Neural progenitor cell (in vitro differentiated cells): ENCODE measurements at regions not wholly inside any gene's neighbourhood (a gene's known extent, or its start where the extent isn't known, plus 50 kb on each side); places are given as distances from the start of the nearest gene placed in this dataset.

Experiments used
- DNase-seq: peaks from one replicate; pipeline ENCODE4 v3.0.0-alpha.2; 2016; ENCODE audit warnings: low spot score
- H2AFZ ChIP-seq: fragments of 200-600 bp; sonication (generic); replicated peaks from 2 replicates; pipeline ENCODE4 v1.6.1; 2016; ENCODE audit warnings: antibody characterized with exemption
- H3F3A ChIP-seq: fragments of 200-600 bp; sonication (generic); 2 replicates; pipeline ENCODE4 v1.6.1; 2016; ENCODE audit warnings: antibody characterized with exemption, low read depth
- H3K27ac ChIP-seq: fragments of 200-600 bp; sonication (generic); 2 replicates; pipeline ENCODE4 v1.5.1; 2016; ENCODE audit warnings: mild to moderate bottlenecking
- H3K27me3 ChIP-seq: fragments of 200-600 bp; sonication (generic); 2 replicates; pipeline ENCODE4 v1.6.1; 2016; ENCODE audit warnings: mild to moderate bottlenecking, moderate library complexity
- H3K36me3 ChIP-seq: fragments of 200-600 bp; sonication (generic); 2 replicates; pipeline ENCODE4 v1.5.1; 2016
- H3K4me1 ChIP-seq: fragments of 200-600 bp; sonication (generic); 2 replicates; pipeline ENCODE4 v1.6.1; 2016; ENCODE audit warnings: mixed run types
- H3K4me2 ChIP-seq: fragments of 200-600 bp; sonication (generic); 2 replicates; pipeline ENCODE4 v1.6.1; 2016
- H3K4me3 ChIP-seq: fragments of 200-600 bp; sonication (generic); 2 replicates; pipeline ENCODE4 v1.5.1; 2016
- H3K79me2 ChIP-seq: fragments of 200-600 bp; sonication (generic); 2 replicates; pipeline ENCODE4 v1.6.1; 2016; ENCODE audit warnings: low read depth
- H3K9ac ChIP-seq: fragments of 200-600 bp; sonication (generic); 2 replicates; pipeline ENCODE4 v1.6.1; 2016
- H3K9me3 ChIP-seq: fragments of 200-600 bp; sonication (generic); 2 replicates; pipeline ENCODE4 v1.5.1; 2016; ENCODE audit warnings: low read depth
- H4K20me1 ChIP-seq: fragments of 200-600 bp; sonication (generic); 2 replicates; pipeline ENCODE4 v1.6.1; 2016; ENCODE audit warnings: low read depth
- H3K27ac Mint-ChIP-seq: 3 replicates; pipeline ENCODE4 v1.8.0; 2021; ENCODE audit warnings: mixed read lengths
- H3K27me3 Mint-ChIP-seq: 2 replicates; pipeline ENCODE4 v1.8.0; 2022; ENCODE audit warnings: low read depth, mild to moderate bottlenecking, inconsistent platforms, moderate library complexity, mixed read lengths; ENCODE audit not compliant: insufficient read depth
- H3K36me3 Mint-ChIP-seq: 3 replicates; pipeline ENCODE4 v1.8.0; 2021; ENCODE audit warnings: mixed read lengths
- H3K4me1 Mint-ChIP-seq: 3 replicates; pipeline ENCODE4 v1.8.0; 2021; ENCODE audit warnings: mixed read lengths
- H3K4me3 Mint-ChIP-seq: 3 replicates; pipeline ENCODE4 v1.8.0; 2021; ENCODE audit warnings: mild to moderate bottlenecking, moderate library complexity, mixed read lengths
- H3K9me3 Mint-ChIP-seq: 3 replicates; pipeline ENCODE4 v1.8.0; 2020; ENCODE audit warnings: mixed read lengths
- EZH2 ChIP-seq: fragments of 200-600 bp; sonication (generic); IDR thresholded peaks from 2 replicates; pipeline ENCODE4 v1.6.1; 2017; ENCODE audit warnings: antibody characterized with exemption, mild to moderate bottlenecking, moderate library complexity
- EZH2phosphoT487 ChIP-seq: fragments of 200-600 bp; sonication (generic); IDR thresholded peaks from 2 replicates; pipeline ENCODE4 v1.6.1; 2017; ENCODE audit warnings: antibody characterized with exemption
- TF ChIP-seq, protein P1 (sequence below): fragments of 200-600 bp; sonication (generic); IDR thresholded peaks from 2 replicates; pipeline ENCODE4 v1.5.1; 2017; ENCODE audit warnings: antibody characterized with exemption, mild to moderate bottlenecking

DNA sequence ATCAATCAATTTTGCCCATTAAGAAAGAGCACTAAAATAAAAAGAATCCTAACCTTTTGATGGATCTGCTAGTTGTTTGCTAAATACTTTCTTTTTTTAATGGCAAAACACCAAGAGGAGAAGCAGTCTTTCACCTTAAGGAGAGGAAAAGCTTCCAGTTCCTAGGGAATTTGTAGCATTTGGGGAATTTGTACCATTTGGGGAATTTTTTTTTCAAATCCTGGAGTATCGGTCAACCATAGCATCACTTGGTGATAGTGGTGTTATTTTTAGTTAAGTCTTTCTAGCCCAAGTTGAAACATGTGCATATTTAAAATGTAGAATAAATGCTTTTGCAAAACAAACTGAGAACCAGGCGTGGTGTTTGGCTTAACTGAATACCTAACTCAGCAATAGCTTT lies 117.5 kb upstream of the SEMA6D start:
- no peaks in the 10 kb centered on the region for H3K27me3 ChIP-seq
- no peak overlapping the region for H3K4me3 ChIP-seq
- H3K4me2 ChIP-seq, result no peak overlapping the region
- Mint-ChIP-seq H3K27me3 (peaks cover under 1% of the 10 kb centered on the region), H3K36me3 (no peaks in the 10 kb centered on the region), H3K4me1 (peaks cover 12% of the 10 kb centered on the region), H3K9me3 (peaks cover 11% of the 10 kb centered on the region), H3K4me3 (no peak overlapping the region), H3K27ac (no peak overlapping the region)
- no peaks in the 10 kb centered on the region for H3K9me3 ChIP-seq
- no peak for TF ChIP-seq EZH2
- TF ChIP-seq, protein P1, sequence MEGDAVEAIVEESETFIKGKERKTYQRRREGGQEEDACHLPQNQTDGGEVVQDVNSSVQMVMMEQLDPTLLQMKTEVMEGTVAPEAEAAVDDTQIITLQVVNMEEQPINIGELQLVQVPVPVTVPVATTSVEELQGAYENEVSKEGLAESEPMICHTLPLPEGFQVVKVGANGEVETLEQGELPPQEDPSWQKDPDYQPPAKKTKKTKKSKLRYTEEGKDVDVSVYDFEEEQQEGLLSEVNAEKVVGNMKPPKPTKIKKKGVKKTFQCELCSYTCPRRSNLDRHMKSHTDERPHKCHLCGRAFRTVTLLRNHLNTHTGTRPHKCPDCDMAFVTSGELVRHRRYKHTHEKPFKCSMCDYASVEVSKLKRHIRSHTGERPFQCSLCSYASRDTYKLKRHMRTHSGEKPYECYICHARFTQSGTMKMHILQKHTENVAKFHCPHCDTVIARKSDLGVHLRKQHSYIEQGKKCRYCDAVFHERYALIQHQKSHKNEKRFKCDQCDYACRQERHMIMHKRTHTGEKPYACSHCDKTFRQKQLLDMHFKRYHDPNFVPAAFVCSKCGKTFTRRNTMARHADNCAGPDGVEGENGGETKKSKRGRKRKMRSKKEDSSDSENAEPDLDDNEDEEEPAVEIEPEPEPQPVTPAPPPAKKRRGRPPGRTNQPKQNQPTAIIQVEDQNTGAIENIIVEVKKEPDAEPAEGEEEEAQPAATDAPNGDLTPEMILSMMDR, result no peak
- no peak for TF ChIP-seq EZH2phosphoT487
- peaks cover 8% of the 10 kb centered on the region for H3K4me1 ChIP-seq
- H2AFZ ChIP-seq, result no peak overlapping the region
- no peak overlapping the region for H3K9ac ChIP-seq
- DNase-seq, result no peak
- no peaks in the 10 kb centered on the region for H4K20me1 ChIP-seq
- no peak overlapping the region for H3K27ac ChIP-seq
- H3F3A ChIP-seq, result no peaks in the 10 kb centered on the region
- no peaks in the 10 kb centered on the region for H3K36me3 ChIP-seq
- H3K79me2 ChIP-seq, result no peaks in the 10 kb centered on the region

DNA sequence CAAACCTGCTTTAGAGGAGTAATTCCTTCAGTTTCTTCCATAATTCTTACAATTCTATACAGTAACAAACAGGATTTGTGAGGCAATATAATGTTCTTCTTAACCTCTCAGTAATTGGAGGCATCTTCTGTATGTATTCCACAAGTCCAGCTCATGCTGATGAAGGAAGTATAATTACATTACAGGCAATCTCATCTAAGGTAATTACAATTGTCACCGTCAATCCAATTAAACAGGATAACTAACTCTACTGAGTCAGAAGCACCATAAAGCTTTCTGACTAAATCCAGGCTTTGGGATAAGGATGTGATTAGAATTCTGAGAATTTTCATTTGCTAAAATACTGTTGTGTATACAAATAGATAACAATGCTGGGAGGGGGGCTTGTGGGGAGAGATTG lies 115.2 kb upstream of the SEMA6D start:
- Histone ChIP-seq H3K36me3 (no peaks in the 10 kb centered on the region), H2AFZ (no peak overlapping the region), H3K9ac (no peak overlapping the region), H3K4me2 (no peak overlapping the region), H3K4me1 (peaks cover 8% of the 10 kb centered on the region), H3K27ac (no peak overlapping the region), H3K4me3 (no peak overlapping the region), H3K9me3 (no peaks in the 10 kb centered on the region), H3F3A (no peaks in the 10 kb centered on the region), H3K79me2 (no peaks in the 10 kb centered on the region), H4K20me1 (no peaks in the 10 kb centered on the region), H3K27me3 (no peaks in the 10 kb centered on the region)
- Mint-ChIP-seq H3K9me3 (peaks cover 3% of the 10 kb centered on the region), H3K27me3 (no peaks in the 10 kb centered on the region), H3K4me1 (peaks cover 12% of the 10 kb centered on the region), H3K4me3 (no peak overlapping the region), H3K27ac (no peak overlapping the region), H3K36me3 (no peaks in the 10 kb centered on the region)
- TF ChIP-seq, protein P1, result no peak
- TF ChIP-seq EZH2 (no peak), EZH2phosphoT487 (no peak)
- no peak for DNase-seq

DNA sequence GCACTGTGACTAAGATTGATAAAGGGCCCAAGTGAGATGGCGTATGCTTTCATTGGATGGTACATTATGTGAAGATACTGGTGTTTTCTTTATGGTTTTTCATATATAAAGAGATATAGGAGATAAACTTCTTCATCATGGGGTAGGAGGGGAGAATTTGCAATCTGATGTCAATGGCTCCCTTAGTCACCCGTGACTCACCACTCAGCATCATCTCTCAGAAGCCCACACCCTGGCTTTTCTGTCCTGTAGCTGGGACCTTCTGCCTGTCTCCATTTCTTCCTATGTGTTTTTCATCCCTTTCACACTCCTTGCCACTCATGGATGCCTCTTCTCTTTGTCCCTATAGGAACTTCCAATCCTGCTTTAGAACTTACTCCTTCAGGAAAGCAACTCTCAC lies 114.3 kb upstream of the SEMA6D start:
- Histone ChIP-seq H3K27ac (no peak overlapping the region), H3K27me3 (no peaks in the 10 kb centered on the region), H2AFZ (no peak overlapping the region), H3F3A (no peaks in the 10 kb centered on the region), H3K9me3 (no peaks in the 10 kb centered on the region), H4K20me1 (no peaks in the 10 kb centered on the region), H3K4me1 (peaks cover 8% of the 10 kb centered on the region), H3K4me2 (no peak overlapping the region), H3K9ac (no peak overlapping the region), H3K4me3 (no peak overlapping the region), H3K79me2 (no peaks in the 10 kb centered on the region), H3K36me3 (no peaks in the 10 kb centered on the region)
- no peaks in the 10 kb centered on the region for H3K27me3 Mint-ChIP-seq
- no peak overlapping the region for H3K4me3 Mint-ChIP-seq
- H3K9me3 Mint-ChIP-seq, result peaks cover 3% of the 10 kb centered on the region
- no peak for DNase-seq
- no peaks in the 10 kb centered on the region for H3K36me3 Mint-ChIP-seq
- H3K27ac Mint-ChIP-seq, result no peak overlapping the region
- TF ChIP-seq EZH2phosphoT487 (no peak), EZH2 (no peak)
- TF ChIP-seq, protein P1, result no peak
- peaks cover 12% of the 10 kb centered on the region for H3K4me1 Mint-ChIP-seq

DNA sequence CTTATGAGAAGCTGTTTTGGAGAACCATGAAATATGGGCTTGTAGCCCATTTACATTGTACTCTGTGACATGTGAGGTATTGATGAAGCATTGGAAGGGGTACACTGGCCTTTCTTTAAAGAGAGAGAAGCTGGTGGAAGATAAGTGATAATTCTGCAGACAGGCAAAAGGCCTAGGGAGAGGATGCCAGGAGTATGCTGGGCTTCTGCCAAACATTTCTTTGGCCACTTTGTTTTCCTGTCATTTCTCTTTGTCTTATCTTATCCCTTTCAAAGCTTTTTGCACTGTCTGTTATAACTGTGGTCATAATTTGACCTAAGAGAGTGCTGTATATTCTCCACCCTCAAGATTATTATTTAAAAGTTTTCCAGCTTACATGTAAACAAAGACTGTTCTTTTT lies 109.6 kb upstream of the SEMA6D start:
- no peaks in the 10 kb centered on the region for H3K79me2 ChIP-seq
- H3K4me2 ChIP-seq, result no peak overlapping the region
- TF ChIP-seq, protein P1, result no peak
- H3K36me3 Mint-ChIP-seq, result no peaks in the 10 kb centered on the region
- no peak overlapping the region for H2AFZ ChIP-seq
- H3K9me3 ChIP-seq, result no peaks in the 10 kb centered on the region
- DNase-seq, result no peak
- no peak overlapping the region for H3K4me3 Mint-ChIP-seq
- no peaks in the 10 kb centered on the region for H3K27me3 ChIP-seq
- no peak overlapping the region for H3K27ac ChIP-seq
- peaks cover 3% of the 10 kb centered on the region for H3K9me3 Mint-ChIP-seq
- H3K36me3 ChIP-seq, result no peaks in the 10 kb centered on the region
- H3K27ac Mint-ChIP-seq, result no peak overlapping the region
- no peaks in the 10 kb centered on the region for H3F3A ChIP-seq
- H3K4me1 Mint-ChIP-seq, result peaks cover 3% of the 10 kb centered on the region
- H3K4me3 ChIP-seq, result no peak overlapping the region
- peaks cover 5% of the 10 kb centered on the region for H3K4me1 ChIP-seq
- H3K9ac ChIP-seq, result no peak overlapping the region
- H4K20me1 ChIP-seq, result no peaks in the 10 kb centered on the region
- H3K27me3 Mint-ChIP-seq, result no peaks in the 10 kb centered on the region
